GM23338 (cell line): ENCODE measurements at regions not wholly inside any gene's neighbourhood (a gene's known extent, or its start where the extent isn't known, plus 50 kb on each side); places are given as distances from the start of the nearest gene placed in this dataset.

Experiments
- ATAC-seq: fragments of 200-7000 bp; cut with Tn5 transposase; 3 replicates; pipeline ENCODE4 v1.9.1; 2020
- DNase-seq: peaks from one replicate; pipeline ENCODE4 v3.0.0-alpha.2; 2015; ENCODE audit warnings: low spot score
- H2AFZ ChIP-seq: fragments of 200-600 bp; sonication (generic); 2 replicates; pipeline ENCODE4 v1.8.0; 2016; ENCODE audit warnings: antibody characterized with exemption, mild to moderate bottlenecking, moderate library complexity
- H3F3A ChIP-seq: fragments of 200-600 bp; sonication (generic); replicated peaks from 2 replicates; pipeline ENCODE4 v1.8.0; 2017; ENCODE audit warnings: antibody characterized with exemption, mixed run types, low read depth
- H3K27ac ChIP-seq: fragments of 200-600 bp; sonication (generic); 2 replicates; pipeline ENCODE4 v1.6.1; 2016; ENCODE audit warnings: low read depth
- H3K27me3 ChIP-seq: fragments of 200-600 bp; sonication (generic); 2 replicates; pipeline ENCODE4 v1.8.0; 2016; ENCODE audit warnings: mild to moderate bottlenecking, mixed run types, moderate library complexity; ENCODE audit not compliant: insufficient read depth
- H3K36me3 ChIP-seq: fragments of 200-600 bp; sonication (generic); 2 replicates; pipeline ENCODE4 v1.8.0; 2016; ENCODE audit warnings: mild to moderate bottlenecking; ENCODE audit not compliant: insufficient read depth
- H3K4me1 ChIP-seq: fragments of 200-600 bp; sonication (generic); 2 replicates; pipeline ENCODE4 v1.8.0; 2016; ENCODE audit warnings: mild to moderate bottlenecking, moderate library complexity; ENCODE audit not compliant: insufficient read depth
- H3K4me2 ChIP-seq: fragments of 200-600 bp; sonication (generic); 2 replicates; pipeline ENCODE4 v1.7.1; 2017; ENCODE audit warnings: mixed run types
- H3K4me3 ChIP-seq: fragments of 200-600 bp; sonication (generic); 2 replicates; pipeline ENCODE4 v1.6.1; 2016; ENCODE audit warnings: mixed run types
- H3K79me2 ChIP-seq: fragments of 200-600 bp; sonication (generic); replicated peaks from 2 replicates; pipeline ENCODE4 v1.8.0; 2017; ENCODE audit warnings: mild to moderate bottlenecking; ENCODE audit not compliant: insufficient read depth
- H3K9me2 ChIP-seq: fragments of 200-600 bp; sonication (generic); 2 replicates; pipeline ENCODE4 v1.8.0; 2017; ENCODE audit not compliant: insufficient read depth
- H4K20me1 ChIP-seq: fragments of 200-600 bp; sonication (generic); replicated peaks from 2 replicates; pipeline ENCODE4 v1.8.0; 2017; ENCODE audit warnings: mild to moderate bottlenecking; ENCODE audit not compliant: insufficient read depth
- H3K27ac Mint-ChIP-seq: 2 replicates; pipeline ENCODE4 v1.8.0; 2020; ENCODE audit warnings: inconsistent platforms, mild to moderate bottlenecking, moderate library complexity, mixed read lengths
- H3K27me3 Mint-ChIP-seq: 3 replicates; pipeline ENCODE4 v1.8.0; 2022; ENCODE audit warnings: low read depth, mild to moderate bottlenecking, moderate library complexity, mixed read lengths, inconsistent platforms; ENCODE audit not compliant: insufficient read depth, poor library complexity
- H3K36me3 Mint-ChIP-seq: 3 replicates; pipeline ENCODE4 v1.8.0; 2021; ENCODE audit warnings: low read depth, mild to moderate bottlenecking, inconsistent platforms, moderate library complexity, mixed read lengths
- H3K4me1 Mint-ChIP-seq: 3 replicates; pipeline ENCODE4 v1.8.0; 2020; ENCODE audit warnings: mild to moderate bottlenecking, inconsistent platforms, mixed read lengths
- H3K4me3 Mint-ChIP-seq: 3 replicates; pipeline ENCODE4 v1.8.0; 2021; ENCODE audit warnings: moderate library complexity, mild to moderate bottlenecking, inconsistent platforms, mixed read lengths
- H3K9me3 Mint-ChIP-seq: 3 replicates; pipeline ENCODE4 v1.8.0; 2020; ENCODE audit warnings: moderate library complexity, mild to moderate bottlenecking, inconsistent platforms, mixed read lengths
- CREB1 ChIP-seq: fragments of 250-450 bp; sonication (Bioruptor Pico); IDR thresholded peaks from 2 replicates; pipeline ENCODE4 v1.5.0; 2020; ENCODE audit warnings: low read depth, mild to moderate bottlenecking, moderate library complexity
- EZH2phosphoT487 ChIP-seq: fragments of 200-600 bp; sonication (generic); IDR thresholded peaks from one replicate; pipeline ENCODE4 v1.8.1; 2018; ENCODE audit warnings: antibody characterized with exemption; ENCODE audit not compliant: unreplicated experiment
- STAT1 ChIP-seq: IDR thresholded peaks from one replicate; pipeline ENCODE4 v1.6.1; 2016; ENCODE audit warnings: antibody characterized with exemption; ENCODE audit not compliant: unreplicated experiment
- ZNF331 ChIP-seq: fragments of 250-450 bp; sonication (Bioruptor Pico); IDR thresholded peaks from 2 replicates; pipeline ENCODE4 v1.5.0; 2020; ENCODE audit warnings: low read depth, mild to moderate bottlenecking, moderate library complexity
- ZNF462 ChIP-seq: fragments of 250-450 bp; sonication (Bioruptor Pico); IDR thresholded peaks from 2 replicates; pipeline ENCODE4 v1.5.0; 2020; ENCODE audit warnings: mild to moderate bottlenecking, moderate library complexity
- TF ChIP-seq, protein P1 (sequence below), 2 experiments: fragments of 200-600 bp in 1 of 2; sonication (generic) in 1 of 2; conservative IDR thresholded peaks; 2 replicates each; pipeline versions ENCODE4 v1.5.1 to v1.6.1; 2016 to 2017; ENCODE audit warnings: antibody characterized with exemption in 2 of 2, low read depth in 2 of 2, mild to moderate bottlenecking in 2 of 2, moderate library complexity in 1 of 2

- Histone ChIP-seq H3K4me1 (no peaks in the 10 kb centered on the region), H2AFZ (peak overlapping the region; percentile 59; the same call in 1 of the 2 replicates), H3K9me2 (no peaks in the 10 kb centered on the region), H3F3A (no peaks in the 10 kb centered on the region), H3K27me3 (no peaks in the 10 kb centered on the region), H3K27ac (no peak overlapping the region), H3K36me3 (no peaks in the 10 kb centered on the region), H3K79me2 (no peaks in the 10 kb centered on the region), H3K4me2 (no peak overlapping the region), H4K20me1 (no peaks in the 10 kb centered on the region), H3K4me3 (no peak overlapping the region)
- Mint-ChIP-seq H3K27me3 (no peaks in the 10 kb centered on the region), H3K4me3 (no peak overlapping the region), H3K36me3 (no peaks in the 10 kb centered on the region), H3K27ac (no peak overlapping the region), H3K9me3 (no peaks in the 10 kb centered on the region), H3K4me1 (no peaks in the 10 kb centered on the region)
- TF ChIP-seq ZNF331 (CRISPR knock-in tag) = no peak
- no peak for TF ChIP-seq CREB1 (CRISPR knock-in tag)
- TF ChIP-seq EZH2phosphoT487 = no peak
- no peak for TF ChIP-seq STAT1
- TF ChIP-seq, protein P1, sequence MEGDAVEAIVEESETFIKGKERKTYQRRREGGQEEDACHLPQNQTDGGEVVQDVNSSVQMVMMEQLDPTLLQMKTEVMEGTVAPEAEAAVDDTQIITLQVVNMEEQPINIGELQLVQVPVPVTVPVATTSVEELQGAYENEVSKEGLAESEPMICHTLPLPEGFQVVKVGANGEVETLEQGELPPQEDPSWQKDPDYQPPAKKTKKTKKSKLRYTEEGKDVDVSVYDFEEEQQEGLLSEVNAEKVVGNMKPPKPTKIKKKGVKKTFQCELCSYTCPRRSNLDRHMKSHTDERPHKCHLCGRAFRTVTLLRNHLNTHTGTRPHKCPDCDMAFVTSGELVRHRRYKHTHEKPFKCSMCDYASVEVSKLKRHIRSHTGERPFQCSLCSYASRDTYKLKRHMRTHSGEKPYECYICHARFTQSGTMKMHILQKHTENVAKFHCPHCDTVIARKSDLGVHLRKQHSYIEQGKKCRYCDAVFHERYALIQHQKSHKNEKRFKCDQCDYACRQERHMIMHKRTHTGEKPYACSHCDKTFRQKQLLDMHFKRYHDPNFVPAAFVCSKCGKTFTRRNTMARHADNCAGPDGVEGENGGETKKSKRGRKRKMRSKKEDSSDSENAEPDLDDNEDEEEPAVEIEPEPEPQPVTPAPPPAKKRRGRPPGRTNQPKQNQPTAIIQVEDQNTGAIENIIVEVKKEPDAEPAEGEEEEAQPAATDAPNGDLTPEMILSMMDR (conservative IDR thresholded peaks at IDR 0.05; ENCODE audit: low read depth in 2 of 2) = 0 out of 4 replicates have a peak, but pooled peaks of 1 of the 2 experiments have one; percentile 5
- DNase-seq (peak; percentile 3), ATAC-seq (no peak)
These were observed 87.1 kb upstream of the INPP4B start for GRCh38 chr4:142933207-142933606.

DNA sequence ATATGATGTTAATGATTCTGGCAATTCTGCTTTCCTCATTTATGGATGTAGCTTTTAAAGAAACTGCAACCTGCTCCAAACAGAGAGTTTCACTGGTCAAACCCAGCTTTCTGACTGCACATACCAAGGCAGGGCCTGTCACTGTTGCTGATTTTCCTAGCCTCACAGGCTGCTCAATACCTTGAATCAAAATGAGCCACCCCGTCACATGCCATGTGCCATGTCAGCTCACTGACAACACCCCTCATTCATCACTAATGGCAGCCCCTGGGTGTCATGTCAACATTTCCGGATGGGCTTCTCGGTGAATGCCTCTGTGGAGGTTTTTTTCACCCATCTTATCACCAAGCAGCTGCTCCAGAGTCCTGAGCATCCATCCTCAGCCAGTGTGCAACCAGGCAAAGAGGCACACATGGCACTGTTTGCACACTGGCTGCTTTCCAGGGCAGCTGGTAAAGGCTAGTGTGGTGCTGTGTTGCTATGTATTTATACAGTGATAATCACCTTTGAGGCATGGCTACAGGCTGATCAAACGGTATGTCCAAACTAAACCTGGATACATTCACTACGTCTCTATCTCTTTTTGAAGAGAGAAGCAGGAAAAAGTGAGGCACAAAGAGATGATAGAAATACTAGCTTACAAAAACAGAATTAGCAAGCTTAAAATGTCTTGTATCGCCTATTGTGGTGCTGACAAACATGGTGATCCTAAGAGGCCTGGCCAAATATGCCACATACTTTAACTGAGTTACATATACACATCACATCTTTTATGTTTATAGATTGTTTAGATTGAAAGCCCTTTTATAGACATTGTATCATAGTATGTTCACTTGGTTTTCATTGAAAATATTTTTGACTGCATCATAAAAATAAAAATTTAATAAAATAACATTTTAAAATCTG, 94.6 kb upstream of the INPP4B start:
- H3K9me2 ChIP-seq = 0 out of 2 replicates have a peak, but pooled peaks cover 2% of the 10 kb centered on the region
- H4K20me1 ChIP-seq = no peaks in the 10 kb centered on the region
- H3K79me2 ChIP-seq = no peaks in the 10 kb centered on the region
- ATAC-seq (no peak), DNase-seq (no peak)
- no peaks in the 10 kb centered on the region for H3K36me3 ChIP-seq
- 0 out of 2 replicates have a peak overlapping the region, but pooled peaks have one; percentile 28 for H2AFZ ChIP-seq
- Mint-ChIP-seq H3K4me3 (no peak overlapping the region), H3K27me3 (no peaks in the 10 kb centered on the region), H3K9me3 (no peaks in the 10 kb centered on the region), H3K27ac (no peak overlapping the region), H3K4me1 (no peaks in the 10 kb centered on the region), H3K36me3 (no peaks in the 10 kb centered on the region)
- H3K4me2 ChIP-seq = no peak overlapping the region
- TF ChIP-seq ZNF462 (CRISPR knock-in tag) = no peak
- no peak for TF ChIP-seq ZNF331 (CRISPR knock-in tag)
- TF ChIP-seq STAT1 = no peak
- no peak overlapping the region for H3K27ac ChIP-seq
- no peaks in the 10 kb centered on the region for H3K27me3 ChIP-seq
- no peaks in the 10 kb centered on the region for H3K4me1 ChIP-seq
- H3F3A ChIP-seq = no peaks in the 10 kb centered on the region
- no peak overlapping the region for H3K4me3 ChIP-seq
